GM18505 (cell line): ENCODE measurements at regions not wholly inside any gene's neighbourhood (a gene's known extent, or its start where the extent isn't known, plus 50 kb on each side); places are given as distances from the start of the nearest gene placed in this dataset.
"Not testable (repeated sequence)": the region's sequence is repeated elsewhere in the genome, so short reads cannot be mapped to it uniquely, and the experiment has no call there.

ENCODE experiments used
- ATAC-seq: cut with Tn5 transposase; IDR thresholded peaks from one replicate; pipeline ENCODE4 v1.9.1; 2021; ENCODE audit not compliant: unreplicated experiment
- POLR2A ChIP-seq: IDR thresholded peaks from 4 replicates; pipeline ENCODE4 v1.6.1; 2011; ENCODE audit warnings: borderline replicate concordance; ENCODE audit not compliant: insufficient read depth, insufficient read length; ENCODE audit errors: extremely low read depth

DNA sequence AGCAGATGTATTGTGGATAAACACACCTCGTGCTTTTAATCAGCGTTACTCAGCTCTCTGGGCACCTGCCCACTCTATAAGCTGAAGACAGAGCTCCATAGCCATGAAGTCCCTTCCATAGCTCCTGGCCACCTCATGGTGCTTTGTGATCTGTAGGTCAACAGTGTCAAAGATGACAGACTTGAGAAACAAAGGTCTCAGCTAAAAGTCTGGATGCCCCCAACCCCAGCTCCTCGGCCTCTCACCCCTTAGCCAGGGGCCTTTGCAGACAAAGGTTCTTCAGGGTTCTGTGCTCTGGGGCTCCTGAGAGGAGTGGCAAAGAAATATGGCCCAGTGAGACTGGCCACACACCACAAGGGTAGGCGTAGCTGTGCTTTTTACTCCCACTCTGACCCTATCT is 168.6 kb downstream of the KLF13 start:
- ATAC-seq = no peak
- TF ChIP-seq POLR2A = no peak

GRCh38 chr15:31497838-31498237 is 171.2 kb downstream of the KLF13 start:
- TF ChIP-seq POLR2A = no peak
- ATAC-seq = no peak

DNA sequence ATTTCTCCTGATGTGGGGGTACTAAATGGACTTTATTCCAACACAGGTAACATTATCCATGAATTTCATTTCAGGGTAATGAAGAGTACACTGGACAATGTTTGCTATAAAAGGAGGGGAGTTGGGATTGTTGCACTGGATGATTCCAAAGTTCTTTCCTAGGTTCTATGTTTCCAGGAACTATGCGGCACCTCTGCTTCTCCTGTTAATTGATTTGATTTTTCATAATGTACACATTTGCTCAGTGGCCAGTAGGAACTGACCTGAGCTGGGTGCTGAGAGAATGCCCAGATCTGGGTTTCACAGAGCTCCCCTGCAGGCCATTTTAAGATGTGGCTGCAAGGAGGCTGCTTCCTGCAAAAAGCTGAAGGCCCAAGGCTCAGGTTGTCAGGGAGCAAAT is 171.7 kb downstream of the KLF13 start:
- ATAC-seq = no peak
- TF ChIP-seq POLR2A = no peak

GRCh38 chr15:31498756-31499155 is 172.1 kb downstream of the KLF13 start:
- no peak for TF ChIP-seq POLR2A
- no peak for ATAC-seq

DNA sequence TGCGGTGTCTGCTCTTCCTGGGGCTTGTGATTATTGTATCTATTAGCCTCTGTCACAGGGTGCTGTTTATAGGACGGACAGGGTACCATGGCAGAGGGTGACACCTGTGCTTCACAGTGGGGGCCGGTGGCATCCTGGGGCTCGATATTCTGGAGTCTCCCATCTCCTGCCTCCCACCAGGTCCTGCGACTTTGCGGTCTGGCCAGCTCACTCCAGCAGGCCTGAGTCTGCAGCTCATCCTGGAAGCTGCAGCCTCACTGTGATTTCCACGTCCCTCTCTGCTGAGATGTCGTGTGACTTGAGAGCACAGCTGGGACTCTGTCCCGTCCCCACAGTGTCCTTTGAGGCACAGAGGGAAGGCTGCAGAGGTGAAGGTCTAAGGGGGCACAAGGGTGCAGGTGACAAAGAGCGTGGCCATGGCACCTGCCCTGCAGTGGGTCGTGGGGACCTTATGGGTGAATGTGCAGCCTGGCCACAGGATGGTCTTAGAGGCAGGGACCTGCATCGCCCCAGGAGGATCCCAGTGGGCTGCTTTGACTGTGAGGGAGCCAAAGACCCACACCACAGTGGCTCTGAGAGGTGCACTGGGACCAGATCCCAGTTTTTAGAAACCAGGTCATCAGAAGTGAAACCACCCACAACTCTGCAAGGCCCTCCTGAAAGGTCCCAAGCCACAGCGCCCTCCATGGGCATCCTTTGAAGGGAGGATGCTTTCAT is 172.8 kb downstream of the KLF13 start:
- ATAC-seq = no peak

GRCh38 chr15:31499953-31500765 is 173.5 kb downstream of the KLF13 start:
- TF ChIP-seq POLR2A = no peak
- ATAC-seq = no peak

More for the DNA sequence above, 172.8 kb downstream of the KLF13 start:
- no peak for TF ChIP-seq POLR2A

- no peak for TF ChIP-seq POLR2A
- ATAC-seq = no peak
These were observed 174.3 kb downstream of the KLF13 start for GRCh38 chr15:31500766-31501449.

GRCh38 chr15:31501536-31502157 is 175.0 kb downstream of the KLF13 start:
- no peak for TF ChIP-seq POLR2A
- ATAC-seq = no peak

- no peak for ATAC-seq
- TF ChIP-seq POLR2A = no peak
These were observed 176.1 kb downstream of the KLF13 start for GRCh38 chr15:31502541-31503229.

- no peak for ATAC-seq
- no peak for TF ChIP-seq POLR2A
These were observed 176.6 kb downstream of the KLF13 start for GRCh38 chr15:31503256-31503655.

DNA sequence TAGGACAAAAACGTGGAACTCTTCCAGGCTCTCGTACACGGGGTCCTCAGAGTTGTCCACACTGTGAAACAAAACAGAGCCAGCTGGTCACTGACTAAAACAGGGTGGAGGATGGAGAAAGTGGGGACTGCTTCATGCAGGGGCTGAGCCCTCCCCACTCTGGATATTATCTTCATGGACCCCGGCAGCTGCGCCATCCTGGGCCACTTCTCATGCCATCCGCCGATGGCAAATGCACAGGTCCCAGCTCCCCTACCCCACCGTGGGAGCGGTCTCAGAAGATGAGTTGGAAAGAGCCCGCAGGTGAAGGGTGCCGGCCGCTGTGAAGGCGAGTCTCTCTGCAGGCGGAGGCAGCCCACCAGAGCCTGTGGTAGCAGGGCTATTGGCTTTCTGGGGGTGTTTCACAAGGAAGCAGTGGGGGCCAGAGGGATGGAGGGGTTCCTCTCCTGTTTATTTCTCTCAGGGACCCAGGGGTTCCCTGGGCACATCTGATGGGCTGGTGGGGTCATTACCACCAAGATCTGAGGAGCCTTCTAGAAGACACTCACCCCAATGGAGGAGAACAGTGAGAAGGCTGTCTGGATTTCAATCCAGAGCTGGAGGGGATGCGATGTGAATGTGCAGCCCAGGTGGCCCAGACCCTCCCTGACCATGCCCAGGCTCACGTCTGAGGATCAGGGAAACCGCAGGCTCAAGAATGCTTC is 177.3 kb downstream of the KLF13 start:
- TF ChIP-seq POLR2A = no peak
- ATAC-seq = no peak

GRCh38 chr15:31504462-31504839 is 177.8 kb downstream of the KLF13 start:
- no peak for ATAC-seq
- no peak for TF ChIP-seq POLR2A

DNA sequence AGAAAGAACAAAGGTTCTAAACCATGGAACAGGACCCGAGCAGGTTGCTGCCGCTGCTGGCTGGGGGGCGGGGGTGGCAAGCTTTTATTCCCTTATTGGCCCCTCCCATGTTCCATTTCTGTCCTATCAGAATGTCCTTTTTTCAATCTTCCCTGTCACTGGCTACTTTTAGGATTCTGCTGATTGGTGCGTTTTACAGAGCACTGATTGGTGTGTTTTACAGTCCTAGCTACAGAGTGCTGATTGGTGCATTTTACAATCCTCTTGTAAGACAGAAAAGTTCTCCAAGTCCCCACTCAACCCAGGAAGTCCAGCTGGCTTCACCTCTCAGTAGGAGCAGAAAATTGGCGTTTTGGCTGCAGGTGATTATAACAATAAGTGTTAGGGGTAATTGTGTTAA is 180.9 kb downstream of the KLF13 start:
- not testable (repeated sequence) for ATAC-seq
